Sigmoid colon (tissue), 4 donors: ENCODE measurements at regions not wholly inside any gene's neighbourhood (a gene's known extent, or its start where the extent isn't known, plus 50 kb on each side); places are given as distances from the start of the nearest gene placed in this dataset.
"Not testable (repeated sequence)": the region's sequence is repeated elsewhere in the genome, so short reads cannot be mapped to it uniquely, and the experiment has no call there.

Experiments
- CTCF ChIP-seq, 4 experiments: fragments of 450-650 bp in 3 of 4; fragments of 200-600 bp in 1 of 4; IDR thresholded peaks; one replicate each; pipeline ENCODE4 v1.5.1; 2016 to 2019; ENCODE audit warnings: antibody characterized with exemption in 4 of 4, mild to moderate bottlenecking in 3 of 4, moderate library complexity in 2 of 4
- EP300 ChIP-seq, 4 donors: sonication (generic); formaldehyde crosslinking; IDR thresholded peaks; one replicate each; pipeline ENCODE4 v1.6.1; 2017; ENCODE audit warnings: antibody characterized with exemption in 4 of 4
- POLR2A ChIP-seq, 2 donors: fragments of 450-650 bp; IDR thresholded peaks; one replicate each; pipeline ENCODE4 v1.6.1; 2016; ENCODE audit warnings: antibody characterized with exemption in 2 of 2, mild to moderate bottlenecking in 2 of 2, moderate library complexity in 2 of 2
- POLR2AphosphoS5 ChIP-seq, 4 donors: sonication (generic); formaldehyde crosslinking; IDR thresholded peaks; one replicate each; pipeline ENCODE4 v1.6.1; 2017; ENCODE audit warnings: antibody characterized with exemption in 4 of 4

GRCh38 chr2:58751676-58752075 lies 510.6 kb upstream of the FANCL start:
- TF ChIP-seq CTCF, POLR2A, POLR2AphosphoS5, EP300 (IDR thresholded peaks at IDR 0.05): not testable (repeated sequence)
